ENCODE measurements at regions not wholly inside any gene's neighbourhood (a gene's known extent, or its start where the extent isn't known, plus 50 kb on each side); places are given as distances from the start of the nearest gene placed in this dataset.

DNA sequence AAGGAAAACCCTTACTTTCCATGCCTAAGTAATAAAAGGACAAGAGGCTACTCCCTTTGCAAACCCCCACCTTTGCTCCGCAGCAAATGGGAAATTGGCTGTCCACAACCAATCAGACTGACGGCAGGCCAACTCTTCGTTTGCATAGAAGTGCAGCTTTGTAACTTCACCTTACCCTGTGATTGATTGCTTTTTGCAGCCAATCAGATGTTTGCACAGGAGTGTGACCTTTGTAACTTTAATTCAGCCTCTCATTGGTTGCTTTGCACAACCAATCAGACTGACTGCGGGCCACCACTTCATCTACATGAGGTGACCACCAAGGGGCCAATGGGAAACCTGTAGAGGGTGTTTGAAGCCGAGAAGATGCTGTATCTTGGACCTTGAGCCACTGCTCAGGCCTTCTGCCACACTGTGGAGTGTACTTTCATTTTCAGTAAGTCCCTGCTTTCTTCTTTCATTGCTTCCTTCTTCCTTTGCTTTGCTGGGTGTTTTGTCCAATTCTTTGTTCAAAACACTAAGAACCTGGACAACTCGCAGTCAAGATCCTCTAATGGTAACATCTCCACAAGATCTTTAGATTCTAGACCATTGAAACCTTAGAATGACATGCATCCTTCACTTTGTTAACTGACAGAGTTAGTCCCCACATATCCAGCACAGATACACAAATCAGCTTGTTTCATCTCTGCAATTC, 51.3 kb upstream of the FREM1 start:
- no peak for DNase-seq (ENCODE audit: insufficient read length, low spot score, missing footprints)
- H2AFZ ChIP-seq (ENCODE audit: low read length), result peak overlapping the region; percentile 25
- H3K27ac ChIP-seq (ENCODE audit: low read depth, low read length), result no peak overlapping the region
- H3K27me3 ChIP-seq (ENCODE audit: insufficient read depth, low read length), result no peaks in the 10 kb centered on the region
- peak overlapping the region; percentile 4 for H3K4me2 ChIP-seq (ENCODE audit: insufficient read depth, low read length)
- no peak overlapping the region for H3K4me3 ChIP-seq (ENCODE audit: insufficient read depth, low read length)
- H3K36me3 ChIP-seq (ENCODE audit: insufficient read depth, low read length), result no peaks in the 10 kb centered on the region
- no peaks in the 10 kb centered on the region for H4K20me1 ChIP-seq (ENCODE audit: insufficient read depth, low read length)
- H3K4me1 ChIP-seq (ENCODE audit: insufficient read depth, low read length), result no peaks in the 10 kb centered on the region
- H3K9me3 ChIP-seq (ENCODE audit: low read depth, low read length), result no peaks in the 10 kb centered on the region
- H3K79me2 ChIP-seq (ENCODE audit: insufficient read depth, low read length), result no peaks in the 10 kb centered on the region
- TF ChIP-seq, protein P1, sequence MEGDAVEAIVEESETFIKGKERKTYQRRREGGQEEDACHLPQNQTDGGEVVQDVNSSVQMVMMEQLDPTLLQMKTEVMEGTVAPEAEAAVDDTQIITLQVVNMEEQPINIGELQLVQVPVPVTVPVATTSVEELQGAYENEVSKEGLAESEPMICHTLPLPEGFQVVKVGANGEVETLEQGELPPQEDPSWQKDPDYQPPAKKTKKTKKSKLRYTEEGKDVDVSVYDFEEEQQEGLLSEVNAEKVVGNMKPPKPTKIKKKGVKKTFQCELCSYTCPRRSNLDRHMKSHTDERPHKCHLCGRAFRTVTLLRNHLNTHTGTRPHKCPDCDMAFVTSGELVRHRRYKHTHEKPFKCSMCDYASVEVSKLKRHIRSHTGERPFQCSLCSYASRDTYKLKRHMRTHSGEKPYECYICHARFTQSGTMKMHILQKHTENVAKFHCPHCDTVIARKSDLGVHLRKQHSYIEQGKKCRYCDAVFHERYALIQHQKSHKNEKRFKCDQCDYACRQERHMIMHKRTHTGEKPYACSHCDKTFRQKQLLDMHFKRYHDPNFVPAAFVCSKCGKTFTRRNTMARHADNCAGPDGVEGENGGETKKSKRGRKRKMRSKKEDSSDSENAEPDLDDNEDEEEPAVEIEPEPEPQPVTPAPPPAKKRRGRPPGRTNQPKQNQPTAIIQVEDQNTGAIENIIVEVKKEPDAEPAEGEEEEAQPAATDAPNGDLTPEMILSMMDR (IDR thresholded peaks at IDR 0.05; ENCODE audit: extremely low read depth, low read depth, low read length), result no peak

GRCh38 chr9:14960881-14961280, 50.7 kb upstream of the FREM1 start:
- Histone ChIP-seq H3K4me3 (ENCODE audit: insufficient read depth, low read length) (no peak overlapping the region), H3K27ac (ENCODE audit: low read depth, low read length) (no peak overlapping the region), H3K9me3 (ENCODE audit: low read depth, low read length) (no peaks in the 10 kb centered on the region), H3K36me3 (ENCODE audit: insufficient read depth, low read length) (no peaks in the 10 kb centered on the region), H3K4me2 (ENCODE audit: insufficient read depth, low read length) (no peak overlapping the region), H4K20me1 (ENCODE audit: insufficient read depth, low read length) (no peaks in the 10 kb centered on the region), H3K4me1 (ENCODE audit: insufficient read depth, low read length) (no peaks in the 10 kb centered on the region), H3K79me2 (ENCODE audit: insufficient read depth, low read length) (no peaks in the 10 kb centered on the region), H2AFZ (ENCODE audit: low read length) (no peak overlapping the region), H3K27me3 (ENCODE audit: insufficient read depth, low read length) (no peaks in the 10 kb centered on the region)
- TF ChIP-seq, protein P1 (IDR thresholded peaks at IDR 0.05; ENCODE audit: extremely low read depth, low read depth, low read length), result no peak
- DNase-seq (ENCODE audit: insufficient read length, low spot score, missing footprints), result no peak

Measured in osteoblast (primary cell).